Glutamatergic neuron (in vitro differentiated cells): ENCODE measurements at regions not wholly inside any gene's neighbourhood (a gene's known extent, or its start where the extent isn't known, plus 50 kb on each side); places are given as distances from the start of the nearest gene placed in this dataset.
A peak's percentile ranks its signal among the peaks of the same experiment; 100 is the strongest.

ENCODE experiments used
- DNase-seq: peaks from one replicate; pipeline ENCODE4 v3.0.0; 2022
- H3K27ac Mint-ChIP-seq: one replicate; pipeline ENCODE4 v1.8.0; 2020; ENCODE audit warnings: mild to moderate bottlenecking, mixed read lengths, inconsistent platforms; ENCODE audit not compliant: unreplicated experiment
- H3K27me3 Mint-ChIP-seq: one replicate; pipeline ENCODE4 v1.8.0; 2020; ENCODE audit warnings: mild to moderate bottlenecking, moderate library complexity, mixed read lengths, inconsistent platforms; ENCODE audit not compliant: unreplicated experiment
- H3K36me3 Mint-ChIP-seq: one replicate; pipeline ENCODE4 v1.8.0; 2020; ENCODE audit warnings: mild to moderate bottlenecking, mixed read lengths, inconsistent platforms; ENCODE audit not compliant: unreplicated experiment
- H3K4me1 Mint-ChIP-seq: one replicate; pipeline ENCODE4 v1.8.0; 2020; ENCODE audit warnings: mild to moderate bottlenecking, low read depth, mixed read lengths, inconsistent platforms; ENCODE audit not compliant: unreplicated experiment
- H3K4me3 Mint-ChIP-seq: one replicate; pipeline ENCODE4 v1.8.0; 2020; ENCODE audit warnings: mild to moderate bottlenecking, mixed read lengths, inconsistent platforms; ENCODE audit not compliant: unreplicated experiment
- H3K9me3 Mint-ChIP-seq: one replicate; pipeline ENCODE4 v1.8.0; 2020; ENCODE audit warnings: mild to moderate bottlenecking, moderate library complexity, mixed read lengths, inconsistent platforms; ENCODE audit not compliant: unreplicated experiment
- TF ChIP-seq, protein P1 (sequence below): fragments of 200-600 bp; sonication (generic); IDR thresholded peaks from one replicate; pipeline ENCODE4 v1.5.0; 2021; ENCODE audit not compliant: partially characterized antibody, unreplicated experiment

GRCh38 chr2:41943159-41943558 is 104.7 kb upstream of the PKDCC start:
- TF ChIP-seq, protein P1, sequence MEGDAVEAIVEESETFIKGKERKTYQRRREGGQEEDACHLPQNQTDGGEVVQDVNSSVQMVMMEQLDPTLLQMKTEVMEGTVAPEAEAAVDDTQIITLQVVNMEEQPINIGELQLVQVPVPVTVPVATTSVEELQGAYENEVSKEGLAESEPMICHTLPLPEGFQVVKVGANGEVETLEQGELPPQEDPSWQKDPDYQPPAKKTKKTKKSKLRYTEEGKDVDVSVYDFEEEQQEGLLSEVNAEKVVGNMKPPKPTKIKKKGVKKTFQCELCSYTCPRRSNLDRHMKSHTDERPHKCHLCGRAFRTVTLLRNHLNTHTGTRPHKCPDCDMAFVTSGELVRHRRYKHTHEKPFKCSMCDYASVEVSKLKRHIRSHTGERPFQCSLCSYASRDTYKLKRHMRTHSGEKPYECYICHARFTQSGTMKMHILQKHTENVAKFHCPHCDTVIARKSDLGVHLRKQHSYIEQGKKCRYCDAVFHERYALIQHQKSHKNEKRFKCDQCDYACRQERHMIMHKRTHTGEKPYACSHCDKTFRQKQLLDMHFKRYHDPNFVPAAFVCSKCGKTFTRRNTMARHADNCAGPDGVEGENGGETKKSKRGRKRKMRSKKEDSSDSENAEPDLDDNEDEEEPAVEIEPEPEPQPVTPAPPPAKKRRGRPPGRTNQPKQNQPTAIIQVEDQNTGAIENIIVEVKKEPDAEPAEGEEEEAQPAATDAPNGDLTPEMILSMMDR: no peak
- Mint-ChIP-seq H3K27ac (no peak overlapping the region), H3K4me3 (no peak overlapping the region), H3K27me3 (peaks cover 19% of the 10 kb centered on the region), H3K9me3 (peaks cover 28% of the 10 kb centered on the region), H3K4me1 (peaks cover 65% of the 10 kb centered on the region), H3K36me3 (peaks cover 6% of the 10 kb centered on the region)
- DNase-seq: no peak

DNA sequence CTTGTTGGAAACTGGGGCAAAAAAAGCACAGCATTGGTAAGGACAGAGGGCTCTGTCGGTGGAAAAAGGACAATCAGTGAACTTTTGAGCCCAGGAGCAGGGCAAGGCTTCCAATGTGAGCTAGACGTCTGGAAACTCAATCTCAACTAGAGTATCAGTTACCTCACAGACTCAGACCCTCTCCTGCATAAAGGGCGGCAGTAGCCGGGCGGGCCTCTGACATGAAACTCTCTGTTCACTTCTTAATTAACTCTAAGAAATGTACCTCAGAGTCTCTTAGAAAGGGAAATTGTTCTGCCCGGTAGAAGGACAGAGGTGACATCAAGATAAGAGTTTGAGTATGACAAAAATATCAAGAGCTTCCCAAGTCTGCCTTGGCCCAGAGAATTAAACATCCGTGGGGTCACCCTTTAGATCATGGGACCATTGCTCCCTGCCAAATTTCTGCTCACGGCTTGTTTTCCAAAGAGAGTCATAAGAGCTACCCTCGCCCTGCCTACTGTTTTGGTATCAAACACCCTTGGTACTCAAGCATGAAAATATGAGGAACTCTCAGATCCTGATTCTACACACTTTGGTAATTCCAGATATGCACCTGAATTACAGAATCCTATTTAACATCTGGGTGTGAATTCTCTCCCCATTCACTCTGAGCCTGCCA is 103.5 kb upstream of the PKDCC start:
- no peak overlapping the region for H3K4me3 Mint-ChIP-seq
- H3K36me3 Mint-ChIP-seq: peaks cover 4% of the 10 kb centered on the region
- H3K27ac Mint-ChIP-seq: peak overlapping the region; percentile 54
- H3K27me3 Mint-ChIP-seq: peaks cover 11% of the 10 kb centered on the region
- H3K9me3 Mint-ChIP-seq: peaks cover 17% of the 10 kb centered on the region
- H3K4me1 Mint-ChIP-seq: peaks cover 61% of the 10 kb centered on the region
- TF ChIP-seq, protein P1: no peak
- no peak for DNase-seq

- Mint-ChIP-seq H3K4me3 (peak overlapping the region; percentile 28), H3K4me1 (peaks cover 59% of the 10 kb centered on the region), H3K27ac (peak overlapping the region; percentile 64), H3K36me3 (no peaks in the 10 kb centered on the region), H3K27me3 (peaks cover 3% of the 10 kb centered on the region), H3K9me3 (peaks cover 3% of the 10 kb centered on the region)
- DNase-seq: peak; percentile 33
- TF ChIP-seq, protein P1: no peak
Observed at GRCh38 chr2:41947701-41948396, 100.0 kb upstream of the PKDCC start.

DNA sequence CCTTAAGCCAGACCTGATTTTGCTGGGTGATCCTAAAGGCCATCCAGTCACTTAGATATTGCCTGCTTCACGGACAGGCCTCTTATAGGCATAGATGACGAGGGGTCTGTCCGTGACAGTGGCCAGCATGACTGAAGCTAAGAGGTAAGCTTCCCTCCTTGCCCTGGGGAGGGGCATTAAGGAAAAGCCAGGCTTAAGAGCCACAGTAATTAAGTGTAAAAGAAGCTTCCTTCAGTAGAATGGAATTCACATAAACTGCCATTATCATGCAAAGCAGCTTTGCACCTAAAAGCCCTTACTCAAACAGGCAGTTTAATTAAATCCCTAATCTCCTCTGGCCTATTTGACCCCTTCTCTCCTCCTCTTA is 99.4 kb upstream of the PKDCC start:
- DNase-seq: no peak
- H3K27me3 Mint-ChIP-seq: peaks cover 5% of the 10 kb centered on the region
- TF ChIP-seq, protein P1: no peak
- peaks cover 60% of the 10 kb centered on the region for H3K4me1 Mint-ChIP-seq
- H3K9me3 Mint-ChIP-seq: peaks cover 3% of the 10 kb centered on the region
- H3K36me3 Mint-ChIP-seq: no peaks in the 10 kb centered on the region
- no peak overlapping the region for H3K27ac Mint-ChIP-seq
- no peak overlapping the region for H3K4me3 Mint-ChIP-seq
